ENCODE measurements at regions not wholly inside any gene's neighbourhood (a gene's known extent, or its start where the extent isn't known, plus 50 kb on each side); places are given as distances from the start of the nearest gene placed in this dataset.

- TF ChIP-seq CTCF (IDR thresholded peaks at IDR 0.05): no peak
- TF ChIP-seq POLR2A (IDR thresholded peaks at IDR 0.05): no peak
These were observed 391.1 kb upstream of the MGMT start for GRCh38 chr10:129075927-129076326.
